Spleen (tissue), 11 donors: ENCODE measurements at regions not wholly inside any gene's neighbourhood (a gene's known extent, or its start where the extent isn't known, plus 50 kb on each side); places are given as distances from the start of the nearest gene placed in this dataset.

Experiments
- DNase-seq: peaks from one replicate; pipeline ENCODE4 v3.0.0-alpha.2; 2020
- H3K27ac ChIP-seq, 8 donors: fragments of 200-600 bp; sonication (generic) in 7 of 8; 1 replicate in 4 of 8; 2 replicates in 4 of 8; pipeline versions ENCODE4 v1.5.0 to v1.8.0; 2016 to 2021; ENCODE audit warnings: inconsistent platforms in 4 of 8, mild to moderate bottlenecking in 4 of 8, moderate library complexity in 1 of 8
- H3K27me3 ChIP-seq, 7 donors: fragments of 200-600 bp; sonication (generic) in 6 of 7; replicated peaks in 1 of 7; 1 replicate in 4 of 7; 2 replicates in 3 of 7; pipeline versions ENCODE4 v1.5.0 to v1.8.0; 2016 to 2021; ENCODE audit warnings: inconsistent platforms in 3 of 7, mild to moderate bottlenecking in 1 of 7
- H3K36me3 ChIP-seq, 6 donors: fragments of 200-600 bp; sonication (generic) in 5 of 6; 1 replicate in 4 of 6; 2 replicates in 2 of 6; pipeline versions ENCODE4 v1.5.0 to v1.8.0; 2016 to 2021; ENCODE audit warnings: inconsistent platforms in 2 of 6
- H3K4me1 ChIP-seq, 6 donors: fragments of 200-600 bp; sonication (generic) in 5 of 6; 1 replicate in 3 of 6; 2 replicates in 3 of 6; pipeline versions ENCODE4 v1.5.0 to v1.8.0; 2016 to 2021; ENCODE audit warnings: inconsistent platforms in 3 of 6
- H3K4me3 ChIP-seq, 8 donors: fragments of 200-600 bp; sonication (generic) in 7 of 8; 1 replicate in 4 of 8; 2 replicates in 4 of 8; pipeline versions ENCODE4 v1.5.0 to v1.8.0; 2016 to 2021; ENCODE audit warnings: inconsistent platforms in 4 of 8, mild to moderate bottlenecking in 4 of 8, moderate library complexity in 2 of 8
- H3K9me3 ChIP-seq, 8 donors: fragments of 200-600 bp; sonication (generic) in 7 of 8; 1 replicate in 4 of 8; 2 replicates in 4 of 8; pipeline versions ENCODE4 v1.5.0 to v1.8.0; 2016 to 2021; ENCODE audit warnings: inconsistent platforms in 4 of 8
- CTCF ChIP-seq, 11 experiments: fragments of 200-600 bp in 7 of 11; fragments of 450-650 bp in 4 of 11; sonication (generic) in 4 of 11; IDR thresholded peaks in 8 of 11; conservative IDR thresholded peaks in 3 of 11; 1 replicate in 7 of 11; 2 replicates in 4 of 11; pipeline versions ENCODE4 v1.4.0 to v1.8.0; 2016 to 2021; ENCODE audit warnings: antibody characterized with exemption in 11 of 11, inconsistent platforms in 4 of 11, mild to moderate bottlenecking in 1 of 11
- POLR2A ChIP-seq, 3 donors: fragments of 450-650 bp; IDR thresholded peaks; one replicate each; pipeline ENCODE4 v1.5.1; 2017; ENCODE audit warnings: antibody characterized with exemption in 3 of 3, mild to moderate bottlenecking in 1 of 3
- POLR2AphosphoS5 ChIP-seq, 3 donors: sonication (generic); formaldehyde crosslinking; IDR thresholded peaks; one replicate each; pipeline ENCODE4 v1.5.1; 2017; ENCODE audit warnings: antibody characterized with exemption in 3 of 3
- WGBS, 5 donors: extraction: QIAGEN DNeasy Blood & Tissue Kit in 3 of 5; methylation state at CpG; one replicate each; pipeline versions ENCODE4 v1.1.5 to v1.1.7; 2013 to 2018; 5-methylcytosine and 5-hydroxymethylcytosine counted together
- intact Hi-C: fragments of 100-400 bp; cut with DNase I; formaldehyde crosslinking; loops from one replicate; pipeline ENCODE4 v1.15.0; 2023; ENCODE audit warnings: low total_unique reads
- donor health status: healthy with polysubstance abuse.
- donor health status: DM: no; HTN: no; CAD: no; lungs with moderate emphysema.
- donor health status: DM: no; HTN: no; CAD: no.
- donor health status: Bipolar disorder and iron deficiency.
- donor health status: healthy.
- donor health status: DM: no; HTN: no; CAD: no.
- donor health status: DM: yes; HTN: yes; CAD: no.

GRCh38 chr14:98910061-98910460, 361.9 kb downstream of the BCL11B start:
- intact Hi-C loops = no loop called here
- peaks cover 0 to 3% (median 0%) of the 10 kb centered on the region in 6 donors for H3K4me1 ChIP-seq
- no peak for DNase-seq

GRCh38 chr14:98912655-98913054, 359.3 kb downstream of the BCL11B start:
- DNase-seq = no peak
- no peaks in the 10 kb centered on the region for H3K36me3 ChIP-seq
- intact Hi-C loops = no loop called here
- no peaks in the 10 kb centered on the region for H3K9me3 ChIP-seq
- H3K27ac ChIP-seq = peak overlapping the region in 2 of 8 donors; percentile 18 to 53
- TF ChIP-seq POLR2AphosphoS5 (IDR thresholded peaks at IDR 0.05) (peak in 1 of 3 donors; percentile 8), CTCF (IDR thresholded peaks at IDR 0.05 in 8 of 11, conservative IDR thresholded peaks at IDR 0.05 in 3 of 11) (no peak)
- 33 to 44% (median 41%) methylated on average over 2 of the region's 2 CpGs for WGBS, 5 donors
- H3K4me3 ChIP-seq = no peak overlapping the region
- peaks cover 0 to 14% (median 2%) of the 10 kb centered on the region in 6 donors for H3K4me1 ChIP-seq
- no peaks in the 10 kb centered on the region for H3K27me3 ChIP-seq

More at GRCh38 chr14:98910061-98910460, 361.9 kb downstream of the BCL11B start:
- 78 to 91% (median 80%) methylated on average over 3 of the region's 3 CpGs for WGBS, 5 donors
- no peaks in the 10 kb centered on the region for H3K9me3 ChIP-seq
- H3K4me3 ChIP-seq = no peak overlapping the region
- no peak overlapping the region for H3K27ac ChIP-seq
- H3K36me3 ChIP-seq = no peaks in the 10 kb centered on the region
- TF ChIP-seq POLR2A (IDR thresholded peaks at IDR 0.05) (no peak), CTCF (IDR thresholded peaks at IDR 0.05 in 8 of 11, conservative IDR thresholded peaks at IDR 0.05 in 3 of 11) (no peak), POLR2AphosphoS5 (IDR thresholded peaks at IDR 0.05) (no peak)
- peaks cover 0 to 10% (median 0%) of the 10 kb centered on the region in 7 donors for H3K27me3 ChIP-seq

GRCh38 chr14:98913967-98914650, 357.9 kb downstream of the BCL11B start:
- TF ChIP-seq CTCF (IDR thresholded peaks at IDR 0.05 in 8 of 11, conservative IDR thresholded peaks at IDR 0.05 in 3 of 11) = no peak
- TF ChIP-seq POLR2A (IDR thresholded peaks at IDR 0.05) = no peak
- no peak for TF ChIP-seq POLR2AphosphoS5 (IDR thresholded peaks at IDR 0.05)
- no peak overlapping the region for H3K27ac ChIP-seq
- 53 to 65% (median 59%) methylated on average over 6 of the region's 6 CpGs for WGBS, 5 donors
- intact Hi-C loops = no loop called here
- peaks cover 0 to 14% (median 2%) of the 10 kb centered on the region in 6 donors for H3K4me1 ChIP-seq
- H3K27me3 ChIP-seq = no peaks in the 10 kb centered on the region
- H3K36me3 ChIP-seq = no peaks in the 10 kb centered on the region
- H3K4me3 ChIP-seq = no peak overlapping the region
- H3K9me3 ChIP-seq = no peaks in the 10 kb centered on the region
- DNase-seq = no peak

GRCh38 chr14:98914942-98915341, 357.1 kb downstream of the BCL11B start:
- Histone ChIP-seq H3K27me3 (no peaks in the 10 kb centered on the region), H3K9me3 (no peaks in the 10 kb centered on the region), H3K36me3 (no peaks in the 10 kb centered on the region), H3K4me3 (no peak overlapping the region), H3K27ac (peak overlapping the region in 1 of 8 donors; percentile 44), H3K4me1 (peaks cover 0 to 14% (median 2%) of the 10 kb centered on the region in 6 donors)
- intact Hi-C loops = no loop called here
- DNase-seq = no peak
- TF ChIP-seq POLR2AphosphoS5 (IDR thresholded peaks at IDR 0.05) (no peak), CTCF (IDR thresholded peaks at IDR 0.05 in 8 of 11, conservative IDR thresholded peaks at IDR 0.05 in 3 of 11) (no peak), POLR2A (IDR thresholded peaks at IDR 0.05) (no peak)
- WGBS, 5 donors = 34 to 59% (median 56%) methylated on average over 4 of the region's 4 CpGs
